OCI-LY1 (cell line): ENCODE measurements at regions not wholly inside any gene's neighbourhood (a gene's known extent, or its start where the extent isn't known, plus 50 kb on each side); places are given as distances from the start of the nearest gene placed in this dataset.

Source experiments
- EZH2 ChIP-seq: fragments of 200-600 bp; sonication (generic), shearing (Covaris generic); IDR thresholded peaks from 2 replicates; pipeline ENCODE4 v1.8.0; 2017; ENCODE audit warnings: borderline replicate concordance, mixed run types, mild to moderate bottlenecking, antibody characterized with exemption, low read length, moderate library complexity, mixed read lengths
- TF ChIP-seq, protein P1 (sequence below): fragments of 200-600 bp; sonication (generic), shearing (Covaris generic); IDR thresholded peaks from 2 replicates; pipeline ENCODE4 v1.5.1; 2017; ENCODE audit warnings: mild to moderate bottlenecking, antibody characterized with exemption, low read length, moderate library complexity, mixed read lengths

DNA sequence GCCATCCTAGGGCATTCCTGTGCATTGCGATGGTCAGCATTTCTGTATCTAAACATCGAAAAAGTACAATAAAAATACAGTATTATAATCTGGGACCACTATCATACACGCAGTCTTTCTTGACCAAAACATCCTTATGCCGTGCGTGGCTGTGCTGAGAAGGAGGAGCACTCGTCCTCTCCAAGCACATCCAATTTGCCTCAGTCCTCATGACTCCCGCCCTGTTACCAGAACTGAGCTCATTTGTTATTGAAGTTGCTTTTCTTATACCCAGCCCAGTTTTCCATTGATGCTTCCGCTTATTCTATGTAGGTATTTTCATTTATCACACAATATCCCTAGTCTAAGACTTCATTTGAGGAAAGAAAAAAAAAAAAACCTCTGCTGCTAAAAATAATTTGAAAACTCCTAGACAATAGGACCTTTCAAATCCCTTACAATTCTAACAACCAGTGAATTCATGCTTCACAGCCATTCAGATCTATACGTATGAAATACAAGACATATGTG lies 236.9 kb upstream of the PLEKHG7 start:
- TF ChIP-seq, protein P1, sequence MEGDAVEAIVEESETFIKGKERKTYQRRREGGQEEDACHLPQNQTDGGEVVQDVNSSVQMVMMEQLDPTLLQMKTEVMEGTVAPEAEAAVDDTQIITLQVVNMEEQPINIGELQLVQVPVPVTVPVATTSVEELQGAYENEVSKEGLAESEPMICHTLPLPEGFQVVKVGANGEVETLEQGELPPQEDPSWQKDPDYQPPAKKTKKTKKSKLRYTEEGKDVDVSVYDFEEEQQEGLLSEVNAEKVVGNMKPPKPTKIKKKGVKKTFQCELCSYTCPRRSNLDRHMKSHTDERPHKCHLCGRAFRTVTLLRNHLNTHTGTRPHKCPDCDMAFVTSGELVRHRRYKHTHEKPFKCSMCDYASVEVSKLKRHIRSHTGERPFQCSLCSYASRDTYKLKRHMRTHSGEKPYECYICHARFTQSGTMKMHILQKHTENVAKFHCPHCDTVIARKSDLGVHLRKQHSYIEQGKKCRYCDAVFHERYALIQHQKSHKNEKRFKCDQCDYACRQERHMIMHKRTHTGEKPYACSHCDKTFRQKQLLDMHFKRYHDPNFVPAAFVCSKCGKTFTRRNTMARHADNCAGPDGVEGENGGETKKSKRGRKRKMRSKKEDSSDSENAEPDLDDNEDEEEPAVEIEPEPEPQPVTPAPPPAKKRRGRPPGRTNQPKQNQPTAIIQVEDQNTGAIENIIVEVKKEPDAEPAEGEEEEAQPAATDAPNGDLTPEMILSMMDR, result no peak
- TF ChIP-seq EZH2, result no peak
